AG09309 (cell line): ENCODE measurements at regions not wholly inside any gene's neighbourhood (a gene's known extent, or its start where the extent isn't known, plus 50 kb on each side); places are given as distances from the start of the nearest gene placed in this dataset.

Experiments
- DNase-seq: peaks from one replicate; pipeline ENCODE4 v3.0.0-alpha.2; 2010; ENCODE audit warnings: low read depth
- H3K4me3 ChIP-seq: 2 replicates; pipeline ENCODE4 v1.5.1; 2011; ENCODE audit warnings: mild to moderate bottlenecking, low read depth, low read length, moderate library complexity; ENCODE audit not compliant: control insufficient read depth
- CTCF ChIP-seq: IDR thresholded peaks from 2 replicates; pipeline ENCODE4 v1.5.1; 2011; ENCODE audit warnings: mild to moderate bottlenecking, low read depth, low read length, inconsistent platforms; ENCODE audit not compliant: insufficient read depth, control insufficient read depth; ENCODE audit errors: missing control alignments

GRCh38 chr3:107432013-107432515 lies 54.8 kb downstream of the CCDC54 start:
- DNase-seq = no peak
- H3K4me3 ChIP-seq = peak overlapping the region; percentile 72
- no peak for TF ChIP-seq CTCF

GRCh38 chr3:107432646-107433045 lies 55.4 kb downstream of the CCDC54 start:
- no peak for TF ChIP-seq CTCF
- no peak for DNase-seq
- no peak overlapping the region for H3K4me3 ChIP-seq

GRCh38 chr3:107436029-107436428 lies 58.8 kb downstream of the CCDC54 start:
- no peak for TF ChIP-seq CTCF
- no peak overlapping the region for H3K4me3 ChIP-seq
- no peak for DNase-seq

- no peak for TF ChIP-seq CTCF
- no peak for DNase-seq
- no peak overlapping the region for H3K4me3 ChIP-seq
These were observed 61.4 kb downstream of the CCDC54 start for GRCh38 chr3:107438671-107439070.

GRCh38 chr3:107441617-107442016 lies 64.4 kb downstream of the CCDC54 start:
- H3K4me3 ChIP-seq = no peak overlapping the region
- TF ChIP-seq CTCF = no peak
- DNase-seq = no peak

GRCh38 chr3:107443461-107443860 lies 66.2 kb downstream of the CCDC54 start:
- DNase-seq = no peak
- no peak for TF ChIP-seq CTCF
- H3K4me3 ChIP-seq = no peak overlapping the region

- TF ChIP-seq CTCF = no peak
- DNase-seq = no peak
- H3K4me3 ChIP-seq = no peak overlapping the region
These were observed 69.5 kb downstream of the CCDC54 start for GRCh38 chr3:107446706-107447105.
